SK-N-SH treated with all-trans-retinoic acid at 6 μM for 48 hours (cell line): ENCODE measurements at regions not wholly inside any gene's neighbourhood (a gene's known extent, or its start where the extent isn't known, plus 50 kb on each side); places are given as distances from the start of the nearest gene placed in this dataset.

Experiments
- ARNTL ChIP-seq: fragments of 450-650 bp; formaldehyde crosslinking; IDR thresholded peaks from 2 replicates; pipeline ENCODE4 v1.5.0; 2020; ENCODE audit warnings: low read depth, mild to moderate bottlenecking, moderate library complexity, borderline replicate concordance
- BACH2 ChIP-seq: fragments of 250-450 bp; sonication (Bioruptor Pico); IDR thresholded peaks from 2 replicates; pipeline ENCODE4 v1.9.0; 2021; ENCODE audit warnings: mild to moderate bottlenecking, borderline replicate concordance
- CSDC2 ChIP-seq: fragments of 250-450 bp; sonication (Bioruptor Pico); IDR thresholded peaks from 2 replicates; pipeline ENCODE4 v1.5.0; 2020; ENCODE audit warnings: mild to moderate bottlenecking, moderate library complexity
- ISL1 ChIP-seq: fragments of 250-450 bp; sonication (Bioruptor Pico); IDR thresholded peaks from 2 replicates; pipeline ENCODE4 v2.1.2; 2022; ENCODE audit warnings: mild to moderate bottlenecking, moderate library complexity
- RARB ChIP-seq: fragments of 250-450 bp; sonication (Bioruptor Pico); IDR thresholded peaks from 2 replicates; pipeline ENCODE4 v1.8.0; 2021; ENCODE audit warnings: mild to moderate bottlenecking, moderate library complexity
- TCF4 ChIP-seq: fragments of 250-450 bp; sonication (Bioruptor Pico); IDR thresholded peaks from 2 replicates; pipeline ENCODE4 v1.8.0; 2021; ENCODE audit warnings: mild to moderate bottlenecking, moderate library complexity, borderline replicate concordance
- TOX ChIP-seq: fragments of 250-450 bp; sonication (Bioruptor Pico); IDR thresholded peaks from 2 replicates; pipeline ENCODE4 v1.8.0; 2021; ENCODE audit warnings: mild to moderate bottlenecking, moderate library complexity, borderline replicate concordance
- ZNF8 ChIP-seq: fragments of 450-650 bp; formaldehyde crosslinking; IDR thresholded peaks from 2 replicates; pipeline ENCODE4 v1.5.0; 2020; ENCODE audit warnings: mild to moderate bottlenecking, moderate library complexity
- TF ChIP-seq, protein P1 (sequence below): fragments of 250-450 bp; sonication (Bioruptor Pico); IDR thresholded peaks from 2 replicates; pipeline ENCODE4 v1.8.0; 2020; ENCODE audit warnings: mild to moderate bottlenecking, moderate library complexity, borderline replicate concordance
- TF ChIP-seq, protein P2 (sequence below): fragments of 250-450 bp; sonication (Bioruptor Pico); IDR thresholded peaks from 2 replicates; pipeline ENCODE4 v1.5.0; 2020; ENCODE audit warnings: mild to moderate bottlenecking, moderate library complexity

DNA sequence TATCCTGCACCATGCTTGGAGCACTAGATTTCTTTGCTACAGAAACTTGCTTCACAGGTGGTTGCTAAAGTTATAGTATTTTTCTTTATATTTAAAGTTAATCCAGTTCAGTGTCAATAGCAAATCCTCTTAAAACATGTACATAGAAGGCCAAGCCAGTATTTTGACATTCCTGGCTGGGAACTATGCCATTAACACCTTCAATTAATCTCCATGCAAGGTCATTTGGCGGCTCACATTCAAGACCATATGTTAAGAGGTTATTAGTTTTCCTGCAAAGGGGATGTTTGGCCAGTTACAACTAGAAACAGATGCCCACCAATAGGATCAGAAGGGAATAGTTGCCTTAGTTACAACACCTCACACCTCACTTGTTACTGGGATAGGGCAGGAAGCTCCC is 261.3 kb upstream of the MEIS1 start:
- no peak for TF ChIP-seq ISL1 (CRISPR knock-in tag)
- TF ChIP-seq CSDC2, result no peak
- TF ChIP-seq, protein P1, sequence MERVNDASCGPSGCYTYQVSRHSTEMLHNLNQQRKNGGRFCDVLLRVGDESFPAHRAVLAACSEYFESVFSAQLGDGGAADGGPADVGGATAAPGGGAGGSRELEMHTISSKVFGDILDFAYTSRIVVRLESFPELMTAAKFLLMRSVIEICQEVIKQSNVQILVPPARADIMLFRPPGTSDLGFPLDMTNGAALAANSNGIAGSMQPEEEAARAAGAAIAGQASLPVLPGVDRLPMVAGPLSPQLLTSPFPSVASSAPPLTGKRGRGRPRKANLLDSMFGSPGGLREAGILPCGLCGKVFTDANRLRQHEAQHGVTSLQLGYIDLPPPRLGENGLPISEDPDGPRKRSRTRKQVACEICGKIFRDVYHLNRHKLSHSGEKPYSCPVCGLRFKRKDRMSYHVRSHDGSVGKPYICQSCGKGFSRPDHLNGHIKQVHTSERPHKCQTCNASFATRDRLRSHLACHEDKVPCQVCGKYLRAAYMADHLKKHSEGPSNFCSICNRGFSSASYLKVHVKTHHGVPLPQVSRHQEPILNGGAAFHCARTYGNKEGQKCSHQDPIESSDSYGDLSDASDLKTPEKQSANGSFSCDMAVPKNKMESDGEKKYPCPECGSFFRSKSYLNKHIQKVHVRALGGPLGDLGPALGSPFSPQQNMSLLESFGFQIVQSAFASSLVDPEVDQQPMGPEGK, result no peak
- no peak for TF ChIP-seq TOX (CRISPR knock-in tag)
- TF ChIP-seq RARB (CRISPR knock-in tag), result no peak
- no peak for TF ChIP-seq ARNTL (CRISPR knock-in tag)
- TF ChIP-seq ZNF8 (CRISPR knock-in tag), result no peak
- TF ChIP-seq BACH2 (CRISPR knock-in tag), result no peak
- no peak for TF ChIP-seq TCF4
- TF ChIP-seq, protein P2, sequence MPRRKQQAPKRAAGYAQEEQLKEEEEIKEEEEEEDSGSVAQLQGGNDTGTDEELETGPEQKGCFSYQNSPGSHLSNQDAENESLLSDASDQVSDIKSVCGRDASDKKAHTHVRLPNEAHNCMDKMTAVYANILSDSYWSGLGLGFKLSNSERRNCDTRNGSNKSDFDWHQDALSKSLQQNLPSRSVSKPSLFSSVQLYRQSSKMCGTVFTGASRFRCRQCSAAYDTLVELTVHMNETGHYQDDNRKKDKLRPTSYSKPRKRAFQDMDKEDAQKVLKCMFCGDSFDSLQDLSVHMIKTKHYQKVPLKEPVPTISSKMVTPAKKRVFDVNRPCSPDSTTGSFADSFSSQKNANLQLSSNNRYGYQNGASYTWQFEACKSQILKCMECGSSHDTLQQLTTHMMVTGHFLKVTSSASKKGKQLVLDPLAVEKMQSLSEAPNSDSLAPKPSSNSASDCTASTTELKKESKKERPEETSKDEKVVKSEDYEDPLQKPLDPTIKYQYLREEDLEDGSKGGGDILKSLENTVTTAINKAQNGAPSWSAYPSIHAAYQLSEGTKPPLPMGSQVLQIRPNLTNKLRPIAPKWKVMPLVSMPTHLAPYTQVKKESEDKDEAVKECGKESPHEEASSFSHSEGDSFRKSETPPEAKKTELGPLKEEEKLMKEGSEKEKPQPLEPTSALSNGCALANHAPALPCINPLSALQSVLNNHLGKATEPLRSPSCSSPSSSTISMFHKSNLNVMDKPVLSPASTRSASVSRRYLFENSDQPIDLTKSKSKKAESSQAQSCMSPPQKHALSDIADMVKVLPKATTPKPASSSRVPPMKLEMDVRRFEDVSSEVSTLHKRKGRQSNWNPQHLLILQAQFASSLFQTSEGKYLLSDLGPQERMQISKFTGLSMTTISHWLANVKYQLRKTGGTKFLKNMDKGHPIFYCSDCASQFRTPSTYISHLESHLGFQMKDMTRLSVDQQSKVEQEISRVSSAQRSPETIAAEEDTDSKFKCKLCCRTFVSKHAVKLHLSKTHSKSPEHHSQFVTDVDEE (CRISPR knock-in tag), result no peak
